GM21619 (cell line): ENCODE measurements at regions not wholly inside any gene's neighbourhood (a gene's known extent, or its start where the extent isn't known, plus 50 kb on each side); places are given as distances from the start of the nearest gene placed in this dataset.

ENCODE experiments used
- ATAC-seq: cut with Tn5 transposase; IDR thresholded peaks from one replicate; pipeline ENCODE4 v1.9.1; 2021; ENCODE audit not compliant: unreplicated experiment

- no peak for ATAC-seq
Measured at GRCh38 chr12:116454950-116455447, 104.2 kb upstream of the MAP1LC3B2 start.

GRCh38 chr12:116455540-116456329 lies 103.4 kb upstream of the MAP1LC3B2 start:
- ATAC-seq: no peak

- no peak for ATAC-seq
Measured at GRCh38 chr12:116456330-116457082, 102.7 kb upstream of the MAP1LC3B2 start.

DNA sequence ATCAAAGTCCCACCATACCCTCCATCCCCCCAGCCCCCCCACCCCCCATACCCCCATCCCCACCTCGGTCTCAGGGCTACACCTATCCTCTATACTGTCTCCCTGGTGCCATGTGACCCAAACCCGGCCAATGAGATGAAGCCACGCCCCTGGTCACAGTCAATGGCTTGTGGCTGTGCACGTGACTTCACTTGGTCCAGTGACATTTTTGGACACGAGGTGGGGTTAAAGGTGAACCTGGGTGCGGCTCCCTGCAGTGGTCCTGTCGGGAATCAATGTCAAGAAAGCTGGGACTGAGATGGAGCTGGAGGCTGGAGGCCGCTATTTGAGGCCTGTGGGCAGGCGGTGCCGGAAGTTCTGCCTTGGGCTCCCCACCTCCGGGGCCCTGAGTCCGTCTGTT lies 100.7 kb upstream of the MAP1LC3B2 start:
- no peak for ATAC-seq

- ATAC-seq: no peak
Measured at GRCh38 chr12:116459011-116459875, 99.9 kb upstream of the MAP1LC3B2 start.

GRCh38 chr12:116459916-116460663 lies 99.1 kb upstream of the MAP1LC3B2 start:
- ATAC-seq: no peak

DNA sequence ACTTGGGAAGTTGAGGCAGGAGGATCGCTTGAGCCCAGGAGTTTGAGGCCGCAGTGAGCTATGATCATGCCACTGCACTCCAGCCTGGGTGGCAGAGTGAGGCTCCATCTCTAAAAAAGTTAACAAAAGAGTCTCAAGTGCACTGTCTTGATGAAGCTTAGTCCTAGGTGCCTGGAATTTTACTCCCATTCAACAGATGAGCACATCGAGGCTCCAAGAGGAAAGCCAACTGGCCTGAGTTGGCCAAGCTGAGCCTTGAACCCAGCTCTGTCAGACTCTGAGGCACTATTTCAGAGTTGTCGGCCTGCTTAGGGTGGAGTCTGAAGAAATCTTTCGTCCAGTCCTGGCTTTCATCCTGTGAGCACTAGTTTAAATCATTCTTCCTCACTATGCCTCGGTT lies 98.1 kb upstream of the MAP1LC3B2 start:
- no peak for ATAC-seq

- no peak for ATAC-seq
Measured at GRCh38 chr12:116463366-116463765, 95.8 kb upstream of the MAP1LC3B2 start.

GRCh38 chr12:116465407-116465806 lies 93.8 kb upstream of the MAP1LC3B2 start:
- no peak for ATAC-seq

DNA sequence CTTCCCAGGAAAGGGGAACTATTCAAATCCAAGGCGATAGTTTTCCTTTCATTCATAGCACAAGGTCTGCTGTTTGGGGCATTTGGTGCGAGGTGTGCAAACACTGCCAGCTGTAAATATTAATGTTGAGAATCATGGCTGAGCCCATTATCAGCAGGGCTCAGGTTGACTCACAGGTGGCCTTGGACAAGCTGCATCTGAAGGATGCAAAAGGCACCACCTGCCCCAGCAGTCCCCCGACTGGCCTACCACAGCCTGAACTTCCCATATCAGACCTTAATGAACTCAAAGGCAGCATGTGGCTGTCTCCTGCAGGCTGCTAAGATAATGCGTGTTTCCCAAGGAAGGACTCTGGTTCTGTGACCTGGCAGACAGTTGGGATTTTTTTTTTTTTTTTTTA lies 93.3 kb upstream of the MAP1LC3B2 start:
- no peak for ATAC-seq

DNA sequence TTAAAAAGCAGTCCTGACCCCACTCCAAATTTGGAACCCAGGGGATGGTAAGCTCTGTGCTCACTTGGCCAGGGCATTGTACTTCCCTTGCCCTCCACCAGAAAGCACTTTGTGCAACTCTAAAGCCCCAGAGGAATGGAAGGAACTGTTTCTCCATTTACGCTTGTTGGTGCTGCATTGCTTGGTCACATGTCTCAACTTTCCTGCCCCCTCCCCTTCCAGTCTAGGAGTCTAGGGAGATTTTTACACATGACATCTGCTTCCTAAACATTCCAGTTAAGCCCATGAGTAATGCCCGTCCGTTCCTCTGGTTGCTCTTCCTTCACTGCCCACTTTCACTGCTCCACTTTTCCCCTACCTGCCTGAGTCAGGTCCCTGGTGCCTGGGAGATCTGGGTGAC lies 92.6 kb upstream of the MAP1LC3B2 start:
- ATAC-seq: no peak

- ATAC-seq: no peak
Measured at GRCh38 chr12:116469344-116469743, 89.8 kb upstream of the MAP1LC3B2 start.

DNA sequence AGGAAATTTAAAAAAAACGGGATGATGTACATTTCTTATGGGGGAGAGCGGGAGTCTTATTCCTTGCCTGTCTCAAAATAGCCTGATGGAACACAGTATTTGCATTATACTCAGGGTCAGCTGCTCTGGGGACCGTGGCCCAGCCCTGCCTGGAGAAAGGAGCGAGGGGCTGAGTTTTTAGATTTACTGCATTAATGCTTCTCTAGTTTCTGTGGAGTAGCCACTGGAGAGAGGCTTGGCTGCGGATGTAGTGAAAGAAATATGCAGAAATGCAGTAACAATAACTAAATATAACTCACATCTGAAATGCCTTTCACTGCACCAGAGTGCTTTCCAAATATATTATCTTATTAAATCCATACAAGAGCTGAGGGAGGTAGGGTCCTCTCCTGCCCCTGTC lies 87.6 kb upstream of the MAP1LC3B2 start:
- no peak for ATAC-seq

- ATAC-seq: no peak
Measured at GRCh38 chr12:116472193-116472592, 87.0 kb upstream of the MAP1LC3B2 start.

GRCh38 chr12:116473416-116473815 lies 85.8 kb upstream of the MAP1LC3B2 start:
- ATAC-seq: no peak

DNA sequence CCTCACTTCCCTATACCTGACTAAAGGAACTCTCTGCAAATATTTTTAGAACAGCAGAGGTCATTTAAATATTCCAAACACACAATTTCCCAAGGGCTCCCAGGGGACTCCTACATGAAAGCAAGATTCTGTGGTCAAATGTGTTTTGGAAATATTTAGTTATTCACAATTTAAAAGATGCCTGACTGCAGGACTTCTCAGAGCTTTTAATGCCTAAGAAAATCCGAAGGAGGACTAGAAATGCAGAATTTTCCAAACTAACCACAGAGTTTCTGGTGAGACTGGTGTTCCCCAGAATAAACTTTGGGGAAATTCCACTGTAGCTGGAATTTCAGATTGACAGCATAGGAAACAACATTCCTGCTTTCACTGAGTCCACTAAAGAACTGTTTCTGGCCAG lies 84.8 kb upstream of the MAP1LC3B2 start:
- ATAC-seq: no peak

DNA sequence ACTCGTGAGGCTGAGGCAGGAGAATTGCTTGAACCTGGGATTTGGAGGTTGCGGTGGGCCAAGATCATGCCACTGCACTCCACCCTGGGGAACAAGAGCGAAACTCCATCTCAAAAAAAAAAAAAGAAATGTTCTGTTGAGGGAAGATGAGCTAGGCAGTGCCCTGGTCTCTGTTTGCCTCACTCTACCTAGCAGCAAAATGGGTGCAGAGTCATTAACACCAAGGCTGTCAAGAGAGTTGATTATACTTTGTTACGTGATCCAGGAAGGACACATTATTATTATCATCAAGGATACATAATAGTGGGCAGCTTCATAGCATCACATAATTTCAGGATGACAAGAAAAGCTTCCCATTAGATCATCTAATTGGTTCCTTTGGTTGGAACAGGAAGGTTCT lies 84.3 kb upstream of the MAP1LC3B2 start:
- ATAC-seq: no peak

- no peak for ATAC-seq
Measured at GRCh38 chr12:116476227-116476822, 82.9 kb upstream of the MAP1LC3B2 start.

DNA sequence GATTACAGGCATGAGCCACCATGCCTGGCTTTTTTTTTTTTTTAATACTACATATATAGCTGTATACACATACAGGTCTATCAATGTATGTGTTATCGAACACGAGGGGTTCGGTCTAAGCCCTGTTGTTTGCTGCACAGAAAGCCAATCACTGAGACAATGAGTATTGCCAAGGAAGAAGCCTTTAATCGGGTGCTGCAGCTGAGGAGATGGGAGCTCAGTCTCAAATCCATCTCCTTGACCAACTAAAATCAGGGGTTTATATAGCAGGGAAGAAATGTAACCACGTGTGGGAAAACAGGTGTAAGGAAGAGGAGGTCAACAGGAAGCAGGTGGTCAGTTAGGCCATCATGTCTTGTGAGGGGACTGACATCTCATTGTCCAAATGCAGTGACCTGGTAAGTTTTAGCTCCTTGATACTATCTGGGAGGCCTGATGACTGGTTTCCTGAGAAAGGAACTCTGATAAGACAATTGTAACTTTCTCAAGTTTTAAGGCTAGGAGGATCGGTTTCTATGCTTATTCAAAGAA lies 80.9 kb upstream of the MAP1LC3B2 start:
- no peak for ATAC-seq
